ENCODE measurements at regions not wholly inside any gene's neighbourhood (a gene's known extent, or its start where the extent isn't known, plus 50 kb on each side); places are given as distances from the start of the nearest gene placed in this dataset.

DNA sequence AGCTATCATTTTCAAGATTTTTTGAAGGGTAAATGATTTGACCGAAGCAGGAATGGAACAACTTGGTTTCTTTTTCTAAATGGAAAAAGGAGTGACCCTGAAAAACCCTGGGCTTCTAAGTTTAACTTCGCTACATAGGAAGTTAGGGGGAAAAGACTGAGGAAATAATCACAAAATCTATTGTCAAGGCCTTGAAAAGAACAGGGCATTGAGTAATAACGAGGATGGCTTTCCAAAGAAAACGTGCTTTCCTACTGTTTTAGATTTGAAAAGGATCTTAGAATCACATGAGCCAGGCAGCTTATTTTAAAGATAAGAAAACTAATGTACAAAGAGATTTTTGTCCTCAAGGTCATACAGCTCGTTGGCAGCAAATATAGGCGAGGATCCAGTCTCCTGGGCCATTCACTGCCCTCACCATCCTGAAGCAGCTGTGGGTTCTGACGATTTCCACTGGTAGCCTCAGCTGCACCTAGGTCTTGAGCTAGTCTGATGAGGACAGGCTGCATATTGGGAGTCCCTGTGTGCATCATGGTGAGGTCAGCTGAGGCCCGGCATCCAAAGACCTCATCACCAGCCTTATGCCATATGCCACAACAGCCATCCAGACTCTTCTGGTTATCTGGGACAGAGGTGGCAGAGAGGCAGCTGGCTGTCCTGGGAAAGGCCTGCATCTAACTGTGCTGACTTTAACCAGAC is 384.7 kb upstream of the NRP1 start:
- Histone ChIP-seq H3K36me3 (ENCODE audit: insufficient read depth, low read length) (no peaks in the 10 kb centered on the region), H3K4me3 (ENCODE audit: low read depth in 1 of 2, low read length in 2 of 2) (no peak overlapping the region), H3K9me3 (ENCODE audit: insufficient read depth, low read length, severe bottlenecking) (no peaks in the 10 kb centered on the region), H2AFZ (ENCODE audit: low read depth, low read length) (no peak overlapping the region), H3K4me2 (ENCODE audit: insufficient read depth, low read length) (no peak overlapping the region), H4K20me1 (ENCODE audit: insufficient read depth, low read length) (no peaks in the 10 kb centered on the region), H3K9ac (ENCODE audit: low read depth, low read length) (no peak overlapping the region), H3K27me3 (ENCODE audit: insufficient read depth, low read length, poor library complexity) (no peaks in the 10 kb centered on the region), H3K4me1 (ENCODE audit: insufficient read depth, low read length) (no peaks in the 10 kb centered on the region), H3K27ac (ENCODE audit: low read length) (no peak overlapping the region), H3K79me2 (ENCODE audit: insufficient read depth, low read length) (no peaks in the 10 kb centered on the region)
- DNase-seq: no peak
- no peak for TF ChIP-seq EZH2 (IDR thresholded peaks at IDR 0.05; ENCODE audit: borderline replicate concordance, low read depth, low read length, severe bottlenecking)
- TF ChIP-seq, protein P1, sequence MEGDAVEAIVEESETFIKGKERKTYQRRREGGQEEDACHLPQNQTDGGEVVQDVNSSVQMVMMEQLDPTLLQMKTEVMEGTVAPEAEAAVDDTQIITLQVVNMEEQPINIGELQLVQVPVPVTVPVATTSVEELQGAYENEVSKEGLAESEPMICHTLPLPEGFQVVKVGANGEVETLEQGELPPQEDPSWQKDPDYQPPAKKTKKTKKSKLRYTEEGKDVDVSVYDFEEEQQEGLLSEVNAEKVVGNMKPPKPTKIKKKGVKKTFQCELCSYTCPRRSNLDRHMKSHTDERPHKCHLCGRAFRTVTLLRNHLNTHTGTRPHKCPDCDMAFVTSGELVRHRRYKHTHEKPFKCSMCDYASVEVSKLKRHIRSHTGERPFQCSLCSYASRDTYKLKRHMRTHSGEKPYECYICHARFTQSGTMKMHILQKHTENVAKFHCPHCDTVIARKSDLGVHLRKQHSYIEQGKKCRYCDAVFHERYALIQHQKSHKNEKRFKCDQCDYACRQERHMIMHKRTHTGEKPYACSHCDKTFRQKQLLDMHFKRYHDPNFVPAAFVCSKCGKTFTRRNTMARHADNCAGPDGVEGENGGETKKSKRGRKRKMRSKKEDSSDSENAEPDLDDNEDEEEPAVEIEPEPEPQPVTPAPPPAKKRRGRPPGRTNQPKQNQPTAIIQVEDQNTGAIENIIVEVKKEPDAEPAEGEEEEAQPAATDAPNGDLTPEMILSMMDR (IDR thresholded peaks at IDR 0.05; ENCODE audit: borderline replicate concordance, extremely low read depth, low read length, poor library complexity, severe bottlenecking): no peak
- ATAC-seq (ENCODE audit: insufficient read depth, low read depth): no peak

DNA sequence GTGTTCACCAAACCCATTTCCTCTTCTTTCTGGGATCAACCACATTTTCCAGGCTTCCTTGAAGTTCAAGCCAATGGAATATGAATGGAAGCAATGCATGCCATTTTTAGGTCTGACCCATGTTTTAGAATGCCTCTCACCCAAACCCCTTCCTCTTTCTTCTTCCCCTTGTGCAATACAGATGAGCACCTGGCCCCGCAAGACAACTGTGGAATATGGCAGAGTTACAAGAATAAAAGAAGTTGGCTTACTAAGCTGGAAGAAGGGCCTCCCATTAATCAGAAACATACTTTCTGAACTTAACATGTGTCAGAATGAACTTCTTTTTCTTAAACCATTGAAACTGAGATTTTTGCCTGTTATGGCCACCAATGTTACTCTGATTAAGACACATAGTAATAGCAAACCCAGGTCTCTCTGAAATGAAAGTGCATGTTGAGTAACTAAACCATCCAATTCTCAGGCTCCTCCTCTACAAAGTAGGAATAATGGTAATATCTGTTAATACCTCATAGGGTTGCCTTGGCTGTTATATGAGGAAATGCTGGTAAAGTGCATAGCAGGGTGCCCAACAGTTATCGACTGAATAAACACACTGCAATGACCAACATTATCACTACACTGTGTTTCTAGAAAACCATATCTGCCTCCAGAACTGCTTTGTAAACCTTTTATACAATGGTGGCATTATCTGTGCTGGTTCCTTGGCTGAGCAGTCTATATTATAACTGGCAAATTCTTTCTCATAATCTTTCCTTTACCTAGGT is 382.2 kb upstream of the NRP1 start:
- H3K4me1 ChIP-seq (ENCODE audit: insufficient read depth, low read length): no peaks in the 10 kb centered on the region
- no peaks in the 10 kb centered on the region for H3K27me3 ChIP-seq (ENCODE audit: insufficient read depth, low read length, poor library complexity)
- H3K9ac ChIP-seq (ENCODE audit: low read depth, low read length): no peak overlapping the region
- H4K20me1 ChIP-seq (ENCODE audit: insufficient read depth, low read length): no peaks in the 10 kb centered on the region
- H3K4me2 ChIP-seq (ENCODE audit: insufficient read depth, low read length): no peak overlapping the region
- H3K4me3 ChIP-seq (ENCODE audit: low read depth in 1 of 2, low read length in 2 of 2): no peak overlapping the region
- no peaks in the 10 kb centered on the region for H3K36me3 ChIP-seq (ENCODE audit: insufficient read depth, low read length)
- H3K79me2 ChIP-seq (ENCODE audit: insufficient read depth, low read length): no peaks in the 10 kb centered on the region
- TF ChIP-seq, protein P1 (IDR thresholded peaks at IDR 0.05; ENCODE audit: borderline replicate concordance, extremely low read depth, low read length, poor library complexity, severe bottlenecking): no peak
- no peak for DNase-seq
- no peak overlapping the region for H3K27ac ChIP-seq (ENCODE audit: low read length)
- ATAC-seq (ENCODE audit: insufficient read depth, low read depth): no peak
- H2AFZ ChIP-seq (ENCODE audit: low read depth, low read length): no peak overlapping the region
- no peaks in the 10 kb centered on the region for H3K9me3 ChIP-seq (ENCODE audit: insufficient read depth, low read length, severe bottlenecking)

DNA sequence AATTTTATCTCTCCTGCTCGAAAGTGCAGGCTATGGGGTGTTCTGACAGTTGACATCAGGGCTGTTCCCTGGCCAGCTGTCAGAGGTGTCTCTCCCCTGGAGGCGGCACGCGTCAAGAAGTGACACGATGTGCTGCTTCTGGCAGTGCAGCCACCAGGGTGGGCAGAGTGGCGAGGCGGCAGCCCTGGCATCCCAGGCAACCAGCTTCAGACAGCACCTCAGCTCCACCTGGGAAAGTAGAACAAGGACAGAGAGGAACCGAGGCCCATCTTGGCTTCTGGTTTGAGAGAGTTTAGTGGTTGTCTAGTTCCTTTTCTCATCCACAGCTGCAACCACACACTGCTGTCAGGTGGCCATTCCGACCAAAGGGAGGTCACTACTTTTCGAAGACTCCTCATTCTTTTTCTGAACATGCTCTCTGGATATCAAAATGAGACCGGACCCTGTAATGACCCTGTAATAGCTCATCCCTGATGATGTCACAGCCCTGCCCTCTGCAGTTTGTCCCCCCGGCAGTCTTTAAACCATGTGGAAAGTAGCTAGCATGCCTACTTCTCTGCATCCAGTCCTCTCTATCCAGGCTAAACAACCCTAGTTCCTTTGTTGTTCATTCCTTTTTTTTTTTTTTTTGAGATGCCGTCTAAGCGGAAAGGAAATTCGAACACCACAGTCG is 381.0 kb upstream of the NRP1 start:
- no peak overlapping the region for H3K9ac ChIP-seq (ENCODE audit: low read depth, low read length)
- H3K4me1 ChIP-seq (ENCODE audit: insufficient read depth, low read length): no peaks in the 10 kb centered on the region
- H3K9me3 ChIP-seq (ENCODE audit: insufficient read depth, low read length, severe bottlenecking): no peaks in the 10 kb centered on the region
- H3K27ac ChIP-seq (ENCODE audit: low read length): no peak overlapping the region
- no peak for TF ChIP-seq EZH2 (IDR thresholded peaks at IDR 0.05; ENCODE audit: borderline replicate concordance, low read depth, low read length, severe bottlenecking)
- TF ChIP-seq, protein P1 (IDR thresholded peaks at IDR 0.05; ENCODE audit: borderline replicate concordance, extremely low read depth, low read length, poor library complexity, severe bottlenecking): no peak
- H2AFZ ChIP-seq (ENCODE audit: low read depth, low read length): no peak overlapping the region
- no peaks in the 10 kb centered on the region for H3K79me2 ChIP-seq (ENCODE audit: insufficient read depth, low read length)
- DNase-seq (no peak), ATAC-seq (ENCODE audit: insufficient read depth, low read depth) (no peak)
- H3K4me3 ChIP-seq (ENCODE audit: low read depth in 1 of 2, low read length in 2 of 2): no peak overlapping the region
- H4K20me1 ChIP-seq (ENCODE audit: insufficient read depth, low read length): no peaks in the 10 kb centered on the region
- H3K4me2 ChIP-seq (ENCODE audit: insufficient read depth, low read length): no peak overlapping the region
- no peaks in the 10 kb centered on the region for H3K36me3 ChIP-seq (ENCODE audit: insufficient read depth, low read length)
- H3K27me3 ChIP-seq (ENCODE audit: insufficient read depth, low read length, poor library complexity): no peaks in the 10 kb centered on the region
